Mesothelial cell of epicardium (in vitro differentiated cells): ENCODE measurements at regions not wholly inside any gene's neighbourhood (a gene's known extent, or its start where the extent isn't known, plus 50 kb on each side); places are given as distances from the start of the nearest gene placed in this dataset.

Experiments used
- DNase-seq, 2 experiments: peaks; one replicate each; pipeline ENCODE4 v3.0.0; 2021; ENCODE audit warnings: low spot score in 2 of 2; ENCODE audit not compliant: unreplicated experiment in 2 of 2
- H3K27ac Mint-ChIP-seq: 2 replicates; pipeline ENCODE4 v1.8.0; 2021; ENCODE audit warnings: mixed read lengths
- H3K27me3 Mint-ChIP-seq: 2 replicates; pipeline ENCODE4 v1.8.0; 2021; ENCODE audit warnings: low read depth, mixed read lengths
- H3K36me3 Mint-ChIP-seq: 2 replicates; pipeline ENCODE4 v1.8.0; 2021; ENCODE audit warnings: mixed read lengths
- H3K4me1 Mint-ChIP-seq: 2 replicates; pipeline ENCODE4 v1.8.0; 2021; ENCODE audit warnings: mixed read lengths
- H3K4me3 Mint-ChIP-seq: 2 replicates; pipeline ENCODE4 v1.8.0; 2021; ENCODE audit warnings: mild to moderate bottlenecking, moderate library complexity, mixed read lengths
- H3K9me3 Mint-ChIP-seq: 2 replicates; pipeline ENCODE4 v1.8.0; 2021; ENCODE audit warnings: mixed read lengths
- TF ChIP-seq, protein P1 (sequence below): fragments of 200-600 bp; sonication (generic); IDR thresholded peaks from one replicate; pipeline ENCODE4 v1.5.0; 2021; ENCODE audit warnings: antibody characterized with exemption; ENCODE audit not compliant: unreplicated experiment

DNA sequence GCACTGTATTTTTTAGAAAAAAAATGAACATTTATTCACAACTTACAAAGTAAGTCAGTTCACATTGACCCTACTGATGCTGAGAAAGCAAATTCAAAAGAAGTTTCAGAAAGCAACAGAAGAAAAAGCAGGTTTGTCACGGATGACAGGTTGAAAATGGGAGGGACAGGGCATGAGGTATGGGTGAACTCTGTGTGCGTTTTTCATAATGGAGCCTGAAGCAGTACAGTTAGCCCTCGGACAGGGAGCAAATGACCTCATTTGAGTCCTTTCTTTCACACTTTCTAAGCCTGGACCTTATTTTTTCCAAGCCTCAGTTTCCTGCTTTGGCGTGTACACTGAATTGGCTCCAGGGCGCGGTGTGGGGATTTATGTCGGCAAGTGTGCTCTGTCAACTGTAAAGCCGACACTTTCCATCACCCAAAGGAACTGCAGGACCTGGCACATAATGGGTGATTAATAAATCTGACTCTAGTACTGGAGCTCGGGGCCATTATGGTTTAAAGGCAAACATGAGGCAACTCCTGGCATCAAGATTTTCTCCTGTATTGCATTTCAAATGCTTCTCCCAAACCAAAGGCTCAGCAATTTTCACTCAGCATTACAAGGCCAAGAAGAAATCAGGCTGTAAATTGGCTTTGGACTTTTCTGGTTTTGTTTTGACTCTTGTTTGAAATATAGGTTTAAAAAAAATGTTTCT lies 345.5 kb upstream of the DUSP10 start:
- TF ChIP-seq, protein P1, sequence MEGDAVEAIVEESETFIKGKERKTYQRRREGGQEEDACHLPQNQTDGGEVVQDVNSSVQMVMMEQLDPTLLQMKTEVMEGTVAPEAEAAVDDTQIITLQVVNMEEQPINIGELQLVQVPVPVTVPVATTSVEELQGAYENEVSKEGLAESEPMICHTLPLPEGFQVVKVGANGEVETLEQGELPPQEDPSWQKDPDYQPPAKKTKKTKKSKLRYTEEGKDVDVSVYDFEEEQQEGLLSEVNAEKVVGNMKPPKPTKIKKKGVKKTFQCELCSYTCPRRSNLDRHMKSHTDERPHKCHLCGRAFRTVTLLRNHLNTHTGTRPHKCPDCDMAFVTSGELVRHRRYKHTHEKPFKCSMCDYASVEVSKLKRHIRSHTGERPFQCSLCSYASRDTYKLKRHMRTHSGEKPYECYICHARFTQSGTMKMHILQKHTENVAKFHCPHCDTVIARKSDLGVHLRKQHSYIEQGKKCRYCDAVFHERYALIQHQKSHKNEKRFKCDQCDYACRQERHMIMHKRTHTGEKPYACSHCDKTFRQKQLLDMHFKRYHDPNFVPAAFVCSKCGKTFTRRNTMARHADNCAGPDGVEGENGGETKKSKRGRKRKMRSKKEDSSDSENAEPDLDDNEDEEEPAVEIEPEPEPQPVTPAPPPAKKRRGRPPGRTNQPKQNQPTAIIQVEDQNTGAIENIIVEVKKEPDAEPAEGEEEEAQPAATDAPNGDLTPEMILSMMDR, result no peak
- H3K4me3 Mint-ChIP-seq, result no peak overlapping the region
- H3K9me3 Mint-ChIP-seq, result peaks cover 23% of the 10 kb centered on the region
- H3K4me1 Mint-ChIP-seq, result peaks cover 2% of the 10 kb centered on the region
- no peak overlapping the region for H3K27ac Mint-ChIP-seq
- no peaks in the 10 kb centered on the region for H3K36me3 Mint-ChIP-seq
- H3K27me3 Mint-ChIP-seq, result peaks cover under 1% of the 10 kb centered on the region
- no peak for DNase-seq

DNA sequence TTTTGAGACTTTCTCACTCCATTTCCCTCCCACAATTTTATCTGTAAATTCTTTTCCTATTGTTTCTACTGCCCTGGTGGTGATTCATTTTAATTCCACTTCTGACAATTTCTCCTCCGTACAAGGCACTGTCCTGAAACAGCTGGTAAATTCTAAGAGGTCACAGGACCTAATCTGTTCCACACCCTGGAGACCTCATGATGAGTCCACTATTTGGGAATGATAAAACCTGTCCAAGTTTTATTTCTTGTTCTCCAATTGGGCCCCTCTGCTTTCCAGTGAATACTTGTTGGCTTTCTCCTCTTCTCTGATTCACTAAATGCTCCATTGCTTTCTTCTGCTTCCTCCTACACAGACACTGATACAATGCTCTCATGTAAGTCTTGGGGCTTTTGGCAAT lies 343.1 kb upstream of the DUSP10 start:
- H3K36me3 Mint-ChIP-seq, result no peaks in the 10 kb centered on the region
- no peaks in the 10 kb centered on the region for H3K27me3 Mint-ChIP-seq
- peaks cover 32% of the 10 kb centered on the region for H3K9me3 Mint-ChIP-seq
- TF ChIP-seq, protein P1, result no peak
- DNase-seq, result no peak
- H3K4me3 Mint-ChIP-seq, result no peak overlapping the region
- H3K27ac Mint-ChIP-seq, result no peak overlapping the region
- peaks cover 2% of the 10 kb centered on the region for H3K4me1 Mint-ChIP-seq

DNA sequence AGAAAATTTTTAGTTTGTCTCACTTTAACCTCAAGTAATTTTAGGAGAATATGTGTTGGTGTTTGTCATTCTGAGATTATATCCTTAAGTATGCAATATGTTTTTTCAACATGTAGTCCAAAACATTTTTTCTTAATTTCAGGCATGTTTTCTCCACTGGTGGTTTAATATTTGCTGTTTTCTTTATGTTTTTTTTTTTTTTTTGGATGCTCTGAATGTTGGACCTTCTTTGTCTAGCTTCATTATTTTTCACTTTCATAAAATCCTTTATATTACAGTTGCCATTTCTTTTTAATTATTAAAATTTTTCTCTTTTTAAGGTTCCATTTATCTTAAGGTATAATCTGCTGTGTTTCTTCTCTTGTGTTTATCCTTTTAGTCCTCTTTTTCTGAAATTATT lies 342.2 kb upstream of the DUSP10 start:
- H3K4me3 Mint-ChIP-seq, result no peak overlapping the region
- peaks cover 2% of the 10 kb centered on the region for H3K4me1 Mint-ChIP-seq
- TF ChIP-seq, protein P1, result no peak
- H3K36me3 Mint-ChIP-seq, result no peaks in the 10 kb centered on the region
- peaks cover 32% of the 10 kb centered on the region for H3K9me3 Mint-ChIP-seq
- H3K27me3 Mint-ChIP-seq, result no peaks in the 10 kb centered on the region
- no peak for DNase-seq
- H3K27ac Mint-ChIP-seq, result no peak overlapping the region

DNA sequence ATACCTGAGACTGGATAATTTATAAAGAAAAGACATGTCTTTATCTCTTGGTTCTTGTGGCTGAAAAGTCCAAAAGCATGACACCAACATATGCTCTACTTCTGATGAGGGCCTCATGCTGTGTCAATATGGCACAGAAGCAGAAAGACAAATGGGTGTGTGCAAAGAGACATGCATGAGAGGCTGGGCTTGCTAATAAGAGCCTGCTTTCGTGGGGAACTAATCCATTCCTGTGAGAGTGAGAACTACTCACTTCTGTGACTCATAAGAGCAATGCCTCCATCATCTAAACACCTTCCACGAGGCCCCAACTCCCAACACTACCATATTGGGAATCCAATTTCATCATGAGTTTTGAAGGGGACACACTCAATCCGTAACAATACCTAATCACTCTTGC lies 340.0 kb upstream of the DUSP10 start:
- no peak for DNase-seq
- Mint-ChIP-seq H3K4me1 (no peaks in the 10 kb centered on the region), H3K27me3 (peaks cover 2% of the 10 kb centered on the region), H3K9me3 (peaks cover 32% of the 10 kb centered on the region), H3K27ac (no peak overlapping the region), H3K36me3 (no peaks in the 10 kb centered on the region), H3K4me3 (no peak overlapping the region)
- TF ChIP-seq, protein P1, result no peak

DNA sequence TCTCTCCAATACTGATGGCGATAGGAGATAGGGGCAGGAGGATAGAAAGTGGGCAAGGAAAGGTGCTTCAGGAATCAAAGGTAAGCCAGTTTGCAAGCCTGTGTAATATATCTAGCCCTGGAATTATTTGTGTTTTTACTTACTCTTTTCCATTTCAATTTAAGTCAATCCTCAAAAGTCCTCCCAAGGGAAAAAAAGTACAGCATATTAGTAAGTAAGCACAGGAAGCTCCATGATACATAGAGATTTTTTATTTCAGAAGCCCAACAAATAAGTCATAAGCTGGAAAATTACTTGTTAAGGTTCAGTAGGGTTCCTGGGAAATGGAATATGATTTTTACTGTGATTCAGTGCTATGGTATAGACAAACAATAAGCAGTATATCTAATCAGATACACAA lies 337.7 kb upstream of the DUSP10 start:
- H3K36me3 Mint-ChIP-seq, result no peaks in the 10 kb centered on the region
- H3K27me3 Mint-ChIP-seq, result peaks cover 2% of the 10 kb centered on the region
- no peak overlapping the region for H3K27ac Mint-ChIP-seq
- DNase-seq, result no peak
- TF ChIP-seq, protein P1, result no peak
- H3K4me1 Mint-ChIP-seq, result no peaks in the 10 kb centered on the region
- H3K4me3 Mint-ChIP-seq, result no peak overlapping the region
- H3K9me3 Mint-ChIP-seq, result peaks cover 22% of the 10 kb centered on the region
